Karpas-422 (cell line): ENCODE measurements at regions not wholly inside any gene's neighbourhood (a gene's known extent, or its start where the extent isn't known, plus 50 kb on each side); places are given as distances from the start of the nearest gene placed in this dataset.

Source experiments
- DNase-seq: peaks from one replicate; pipeline ENCODE4 v3.0.0-alpha.2; 2015
- H2AFZ ChIP-seq: fragments of 200-600 bp; sonication (generic); 2 replicates; pipeline ENCODE4 v1.6.1; 2014; ENCODE audit warnings: antibody characterized with exemption, low read length, mixed read lengths
- H3K27ac ChIP-seq: fragments of 200-600 bp; sonication (generic); 2 replicates; pipeline ENCODE4 v1.5.1; 2014; ENCODE audit warnings: mild to moderate bottlenecking, low read length, moderate library complexity
- H3K27me3 ChIP-seq: fragments of 200-600 bp; sonication (generic); 2 replicates; pipeline ENCODE4 v1.6.1; 2014; ENCODE audit warnings: low read length, mixed read lengths
- H3K36me3 ChIP-seq: fragments of 200-600 bp; sonication (generic); 2 replicates; pipeline ENCODE4 v1.6.1; 2014; ENCODE audit warnings: low read length, mixed read lengths; ENCODE audit not compliant: insufficient read depth
- H3K4me1 ChIP-seq: fragments of 200-600 bp; sonication (generic); 2 replicates; pipeline ENCODE4 v1.6.1; 2014; ENCODE audit warnings: mild to moderate bottlenecking, low read length, mixed read lengths
- H3K4me2 ChIP-seq: fragments of 200-600 bp; sonication (generic); 2 replicates; pipeline ENCODE4 v1.6.1; 2014; ENCODE audit warnings: low read length, low read depth, mild to moderate bottlenecking; ENCODE audit not compliant: poor library complexity, severe bottlenecking
- H3K4me3 ChIP-seq: fragments of 200-600 bp; sonication (generic); 2 replicates; pipeline ENCODE4 v1.5.1; 2014; ENCODE audit warnings: mild to moderate bottlenecking, antibody characterized with exemption, low read length, mixed read lengths
- H3K79me2 ChIP-seq: fragments of 200-600 bp; sonication (generic); 2 replicates; pipeline ENCODE4 v1.6.1; 2014; ENCODE audit warnings: mild to moderate bottlenecking, low read length, mixed read lengths
- H3K9ac ChIP-seq: fragments of 200-600 bp; sonication (generic); 2 replicates; pipeline ENCODE4 v1.6.0; 2014; ENCODE audit warnings: low read length
- H3K9me2 ChIP-seq: fragments of 200-600 bp; sonication (generic), shearing (Covaris generic); replicated peaks from 2 replicates; pipeline ENCODE4 v1.6.0; 2014; ENCODE audit warnings: mild to moderate bottlenecking, low read length, moderate library complexity; ENCODE audit not compliant: insufficient read depth
- H3K9me3 ChIP-seq: fragments of 300-700, 200-600 bp; sonication (generic); 2 replicates; pipeline ENCODE4 v1.6.1; 2014; ENCODE audit warnings: low read length, mixed read lengths
- H4K20me1 ChIP-seq: fragments of 200-600 bp; sonication (generic); 2 replicates; pipeline ENCODE4 v1.6.1; 2014; ENCODE audit warnings: mild to moderate bottlenecking, antibody characterized with exemption, low read length, low read depth; ENCODE audit not compliant: insufficient read depth

- DNase-seq: no peak
- Histone ChIP-seq H3K27ac (no peak overlapping the region), H3K9me3 (no peaks in the 10 kb centered on the region), H3K4me3 (no peak overlapping the region), H3K9me2 (no peaks in the 10 kb centered on the region), H3K4me1 (no peaks in the 10 kb centered on the region), H3K4me2 (no peak overlapping the region), H3K27me3 (no peaks in the 10 kb centered on the region), H2AFZ (no peak overlapping the region), H4K20me1 (no peaks in the 10 kb centered on the region), H3K9ac (no peak overlapping the region), H3K79me2 (no peaks in the 10 kb centered on the region), H3K36me3 (no peaks in the 10 kb centered on the region)
Measured at GRCh38 chr16:82360024-82360783, 190.2 kb upstream of the MPHOSPH6 start.

- no peaks in the 10 kb centered on the region for H3K9me3 ChIP-seq
- H2AFZ ChIP-seq: no peak overlapping the region
- no peak overlapping the region for H3K4me3 ChIP-seq
- no peak overlapping the region for H3K27ac ChIP-seq
- H3K36me3 ChIP-seq: no peaks in the 10 kb centered on the region
- H3K4me1 ChIP-seq: no peaks in the 10 kb centered on the region
- no peak for DNase-seq
- no peaks in the 10 kb centered on the region for H3K9me2 ChIP-seq
- H4K20me1 ChIP-seq: no peaks in the 10 kb centered on the region
- H3K79me2 ChIP-seq: no peaks in the 10 kb centered on the region
- H3K4me2 ChIP-seq: no peak overlapping the region
- no peaks in the 10 kb centered on the region for H3K27me3 ChIP-seq
- no peak overlapping the region for H3K9ac ChIP-seq
Measured at GRCh38 chr16:82358606-82359221, 188.7 kb upstream of the MPHOSPH6 start.

GRCh38 chr16:82358161-82358560, 188.1 kb upstream of the MPHOSPH6 start:
- Histone ChIP-seq H3K79me2 (no peaks in the 10 kb centered on the region), H4K20me1 (no peaks in the 10 kb centered on the region), H3K36me3 (no peaks in the 10 kb centered on the region), H3K27me3 (no peaks in the 10 kb centered on the region), H3K4me1 (no peaks in the 10 kb centered on the region), H3K4me2 (no peak overlapping the region), H3K9me2 (no peaks in the 10 kb centered on the region), H3K4me3 (no peak overlapping the region), H3K9me3 (no peaks in the 10 kb centered on the region), H2AFZ (no peak overlapping the region), H3K9ac (no peak overlapping the region), H3K27ac (no peak overlapping the region)
- DNase-seq: no peak

- Histone ChIP-seq H2AFZ (no peak overlapping the region), H3K27me3 (no peaks in the 10 kb centered on the region), H3K4me3 (no peak overlapping the region), H3K4me2 (no peak overlapping the region), H3K4me1 (no peaks in the 10 kb centered on the region), H4K20me1 (no peaks in the 10 kb centered on the region), H3K27ac (no peak overlapping the region), H3K9me3 (no peaks in the 10 kb centered on the region), H3K9me2 (no peaks in the 10 kb centered on the region), H3K36me3 (no peaks in the 10 kb centered on the region), H3K9ac (no peak overlapping the region), H3K79me2 (no peaks in the 10 kb centered on the region)
- DNase-seq: no peak
Measured at GRCh38 chr16:82357237-82357636, 187.2 kb upstream of the MPHOSPH6 start.

- Histone ChIP-seq H3K4me3 (no peak overlapping the region), H4K20me1 (no peaks in the 10 kb centered on the region), H3K27ac (no peak overlapping the region), H2AFZ (no peak overlapping the region), H3K9me2 (no peaks in the 10 kb centered on the region), H3K79me2 (no peaks in the 10 kb centered on the region), H3K9me3 (no peaks in the 10 kb centered on the region), H3K4me1 (no peaks in the 10 kb centered on the region), H3K4me2 (no peak overlapping the region), H3K27me3 (no peaks in the 10 kb centered on the region), H3K9ac (no peak overlapping the region), H3K36me3 (no peaks in the 10 kb centered on the region)
- no peak for DNase-seq
Measured at GRCh38 chr16:82350560-82350959, 180.5 kb upstream of the MPHOSPH6 start.

GRCh38 chr16:82345318-82345717, 175.3 kb upstream of the MPHOSPH6 start:
- DNase-seq: no peak
- Histone ChIP-seq H3K9me2 (no peaks in the 10 kb centered on the region), H3K27me3 (no peaks in the 10 kb centered on the region), H4K20me1 (no peaks in the 10 kb centered on the region), H3K27ac (no peak overlapping the region), H3K4me2 (no peak overlapping the region), H3K4me1 (no peaks in the 10 kb centered on the region), H3K9ac (no peak overlapping the region), H3K36me3 (no peaks in the 10 kb centered on the region), H2AFZ (no peak overlapping the region), H3K9me3 (no peaks in the 10 kb centered on the region), H3K4me3 (no peak overlapping the region), H3K79me2 (no peaks in the 10 kb centered on the region)

- H3K9ac ChIP-seq: no peak overlapping the region
- H4K20me1 ChIP-seq: no peaks in the 10 kb centered on the region
- peak; percentile 65 for DNase-seq
- H3K4me3 ChIP-seq: no peak overlapping the region
- H3K27me3 ChIP-seq: no peaks in the 10 kb centered on the region
- no peaks in the 10 kb centered on the region for H3K9me2 ChIP-seq
- H3K27ac ChIP-seq: no peak overlapping the region
- H3K36me3 ChIP-seq: no peaks in the 10 kb centered on the region
- H3K9me3 ChIP-seq: no peaks in the 10 kb centered on the region
- H2AFZ ChIP-seq: no peak overlapping the region
- H3K4me1 ChIP-seq: no peaks in the 10 kb centered on the region
- H3K79me2 ChIP-seq: no peaks in the 10 kb centered on the region
- H3K4me2 ChIP-seq: no peak overlapping the region
Measured at GRCh38 chr16:82344157-82344556, 174.1 kb upstream of the MPHOSPH6 start.

- no peaks in the 10 kb centered on the region for H3K9me3 ChIP-seq
- no peak overlapping the region for H3K27ac ChIP-seq
- H3K4me2 ChIP-seq: no peak overlapping the region
- no peaks in the 10 kb centered on the region for H3K79me2 ChIP-seq
- H3K4me1 ChIP-seq: no peaks in the 10 kb centered on the region
- H3K4me3 ChIP-seq: no peak overlapping the region
- no peaks in the 10 kb centered on the region for H4K20me1 ChIP-seq
- no peaks in the 10 kb centered on the region for H3K36me3 ChIP-seq
- no peak overlapping the region for H3K9ac ChIP-seq
- no peak overlapping the region for H2AFZ ChIP-seq
- H3K27me3 ChIP-seq: no peaks in the 10 kb centered on the region
- DNase-seq: no peak
- no peaks in the 10 kb centered on the region for H3K9me2 ChIP-seq
Measured at GRCh38 chr16:82341146-82341669, 171.2 kb upstream of the MPHOSPH6 start.
